Right atrium auricular region (tissue), 2 donors: ENCODE measurements at regions not wholly inside any gene's neighbourhood (a gene's known extent, or its start where the extent isn't known, plus 50 kb on each side); places are given as distances from the start of the nearest gene placed in this dataset.
"Not testable (repeated sequence)": the region's sequence is repeated elsewhere in the genome, so short reads cannot be mapped to it uniquely, and the experiment has no call there.

Source experiments
- DNase-seq: peaks from one replicate; pipeline ENCODE4 v3.0.0-alpha.2; 2019; ENCODE audit warnings: low spot score
- H3K27ac ChIP-seq, 2 donors: fragments of 200-600 bp; sonication (generic); 1 replicate in 1 of 2; 2 replicates in 1 of 2; pipeline ENCODE4 v1.5.1; 2016 to 2019
- H3K27me3 ChIP-seq, 2 donors: fragments of 200-600 bp; sonication (generic); one replicate each; pipeline versions ENCODE4 v1.5.1 to v1.6.0; 2017 to 2019
- H3K36me3 ChIP-seq: fragments of 200-600 bp; sonication (generic); one replicate; pipeline ENCODE4 v1.5.1; 2016
- H3K4me1 ChIP-seq, 2 donors: fragments of 200-600 bp; sonication (generic); one replicate each; pipeline versions ENCODE4 v1.5.1 to v1.6.0; 2017 to 2019
- H3K4me3 ChIP-seq, 2 donors: fragments of 200-600 bp; sonication (generic); 1 replicate in 1 of 2; 2 replicates in 1 of 2; pipeline ENCODE4 v1.5.1; 2017 to 2019; ENCODE audit warnings: mild to moderate bottlenecking in 1 of 2, moderate library complexity in 1 of 2
- H3K9me3 ChIP-seq, 2 donors: fragments of 200-600 bp; sonication (generic); one replicate each; pipeline ENCODE4 v1.5.1; 2019
- CTCF ChIP-seq, 2 donors: fragments of 200-600 bp; sonication (generic); IDR thresholded peaks; one replicate each; pipeline ENCODE4 v1.5.1; 2019; ENCODE audit warnings: antibody characterized with exemption in 2 of 2

- Histone ChIP-seq H3K27ac (no peak overlapping the region), H3K36me3 (no peaks in the 10 kb centered on the region), H3K9me3 (peaks cover 0 to 4% of the 10 kb centered on the region in 2 donors), H3K4me3 (no peak overlapping the region), H3K27me3 (no peaks in the 10 kb centered on the region), H3K4me1 (no peaks in the 10 kb centered on the region)
- DNase-seq = no peak
- TF ChIP-seq CTCF (IDR thresholded peaks at IDR 0.05) = no peak
These were observed 137.2 kb upstream of the POU3F1 start for GRCh38 chr1:38183747-38184146.

- Histone ChIP-seq H3K9me3 (no peaks in the 10 kb centered on the region), H3K36me3 (no peaks in the 10 kb centered on the region), H3K27me3 (no peaks in the 10 kb centered on the region), H3K4me3 (no peak overlapping the region), H3K27ac (no peak overlapping the region), H3K4me1 (no peaks in the 10 kb centered on the region)
- no peak for DNase-seq
- no peak for TF ChIP-seq CTCF (IDR thresholded peaks at IDR 0.05)
These were observed 136.5 kb upstream of the POU3F1 start for GRCh38 chr1:38183096-38183495.

GRCh38 chr1:38180388-38180787 is 133.8 kb upstream of the POU3F1 start:
- H3K36me3 ChIP-seq, H3K4me1 ChIP-seq, H3K27me3 ChIP-seq, H3K4me3 ChIP-seq, H3K9me3 ChIP-seq, H3K27ac ChIP-seq, DNase-seq: not testable (repeated sequence)

- Histone ChIP-seq H3K27me3 (no peaks in the 10 kb centered on the region), H3K4me1 (no peaks in the 10 kb centered on the region), H3K36me3 (no peaks in the 10 kb centered on the region), H3K4me3 (no peak overlapping the region), H3K27ac (no peak overlapping the region), H3K9me3 (no peaks in the 10 kb centered on the region)
- DNase-seq = no peak
- no peak for TF ChIP-seq CTCF (IDR thresholded peaks at IDR 0.05)
These were observed 132.9 kb upstream of the POU3F1 start for GRCh38 chr1:38179483-38179882.

- H3K4me3 ChIP-seq = no peak overlapping the region
- H3K27ac ChIP-seq = no peak overlapping the region
- no peaks in the 10 kb centered on the region for H3K9me3 ChIP-seq
- H3K27me3 ChIP-seq = no peaks in the 10 kb centered on the region
- H3K36me3 ChIP-seq = no peaks in the 10 kb centered on the region
- no peak for TF ChIP-seq CTCF (IDR thresholded peaks at IDR 0.05)
- H3K4me1 ChIP-seq = no peaks in the 10 kb centered on the region
- DNase-seq = no peak
These were observed 131.6 kb upstream of the POU3F1 start for GRCh38 chr1:38178216-38178615.

- no peaks in the 10 kb centered on the region for H3K4me1 ChIP-seq
- no peak overlapping the region for H3K4me3 ChIP-seq
- H3K9me3 ChIP-seq = no peaks in the 10 kb centered on the region
- H3K27ac ChIP-seq = no peak overlapping the region
- TF ChIP-seq CTCF (IDR thresholded peaks at IDR 0.05) = no peak
- no peaks in the 10 kb centered on the region for H3K36me3 ChIP-seq
- H3K27me3 ChIP-seq = no peaks in the 10 kb centered on the region
- no peak for DNase-seq
These were observed 128.5 kb upstream of the POU3F1 start for GRCh38 chr1:38175121-38175520.
